Neural progenitor cell (in vitro differentiated cells): ENCODE measurements at regions not wholly inside any gene's neighbourhood (a gene's known extent, or its start where the extent isn't known, plus 50 kb on each side); places are given as distances from the start of the nearest gene placed in this dataset.
A peak's percentile ranks its signal among the peaks of the same experiment; 100 is the strongest.

Experiments used
- DNase-seq: peaks from one replicate; pipeline ENCODE4 v3.0.0-alpha.2; 2016; ENCODE audit warnings: low spot score
- H2AFZ ChIP-seq: fragments of 200-600 bp; sonication (generic); replicated peaks from 2 replicates; pipeline ENCODE4 v1.6.1; 2016; ENCODE audit warnings: antibody characterized with exemption
- H3F3A ChIP-seq: fragments of 200-600 bp; sonication (generic); 2 replicates; pipeline ENCODE4 v1.6.1; 2016; ENCODE audit warnings: antibody characterized with exemption, low read depth
- H3K27ac ChIP-seq: fragments of 200-600 bp; sonication (generic); 2 replicates; pipeline ENCODE4 v1.5.1; 2016; ENCODE audit warnings: mild to moderate bottlenecking
- H3K27me3 ChIP-seq: fragments of 200-600 bp; sonication (generic); 2 replicates; pipeline ENCODE4 v1.6.1; 2016; ENCODE audit warnings: mild to moderate bottlenecking, moderate library complexity
- H3K36me3 ChIP-seq: fragments of 200-600 bp; sonication (generic); 2 replicates; pipeline ENCODE4 v1.5.1; 2016
- H3K4me1 ChIP-seq: fragments of 200-600 bp; sonication (generic); 2 replicates; pipeline ENCODE4 v1.6.1; 2016; ENCODE audit warnings: mixed run types
- H3K4me2 ChIP-seq: fragments of 200-600 bp; sonication (generic); 2 replicates; pipeline ENCODE4 v1.6.1; 2016
- H3K4me3 ChIP-seq: fragments of 200-600 bp; sonication (generic); 2 replicates; pipeline ENCODE4 v1.5.1; 2016
- H3K79me2 ChIP-seq: fragments of 200-600 bp; sonication (generic); 2 replicates; pipeline ENCODE4 v1.6.1; 2016; ENCODE audit warnings: low read depth
- H3K9ac ChIP-seq: fragments of 200-600 bp; sonication (generic); 2 replicates; pipeline ENCODE4 v1.6.1; 2016
- H3K9me3 ChIP-seq: fragments of 200-600 bp; sonication (generic); 2 replicates; pipeline ENCODE4 v1.5.1; 2016; ENCODE audit warnings: low read depth
- H4K20me1 ChIP-seq: fragments of 200-600 bp; sonication (generic); 2 replicates; pipeline ENCODE4 v1.6.1; 2016; ENCODE audit warnings: low read depth
- H3K27ac Mint-ChIP-seq: 3 replicates; pipeline ENCODE4 v1.8.0; 2021; ENCODE audit warnings: mixed read lengths
- H3K27me3 Mint-ChIP-seq: 2 replicates; pipeline ENCODE4 v1.8.0; 2022; ENCODE audit warnings: low read depth, mild to moderate bottlenecking, inconsistent platforms, moderate library complexity, mixed read lengths; ENCODE audit not compliant: insufficient read depth
- H3K36me3 Mint-ChIP-seq: 3 replicates; pipeline ENCODE4 v1.8.0; 2021; ENCODE audit warnings: mixed read lengths
- H3K4me1 Mint-ChIP-seq: 3 replicates; pipeline ENCODE4 v1.8.0; 2021; ENCODE audit warnings: mixed read lengths
- H3K4me3 Mint-ChIP-seq: 3 replicates; pipeline ENCODE4 v1.8.0; 2021; ENCODE audit warnings: mild to moderate bottlenecking, moderate library complexity, mixed read lengths
- H3K9me3 Mint-ChIP-seq: 3 replicates; pipeline ENCODE4 v1.8.0; 2020; ENCODE audit warnings: mixed read lengths
- CTCF ChIP-seq: fragments of 200-600 bp; sonication (generic); IDR thresholded peaks from 2 replicates; pipeline ENCODE4 v1.5.1; 2017; ENCODE audit warnings: antibody characterized with exemption, mild to moderate bottlenecking
- EZH2 ChIP-seq: fragments of 200-600 bp; sonication (generic); IDR thresholded peaks from 2 replicates; pipeline ENCODE4 v1.6.1; 2017; ENCODE audit warnings: antibody characterized with exemption, mild to moderate bottlenecking, moderate library complexity
- EZH2phosphoT487 ChIP-seq: fragments of 200-600 bp; sonication (generic); IDR thresholded peaks from 2 replicates; pipeline ENCODE4 v1.6.1; 2017; ENCODE audit warnings: antibody characterized with exemption

GRCh38 chr4:138595171-138595570 lies 353.0 kb upstream of the SLC7A11 start:
- Histone ChIP-seq H4K20me1 (no peaks in the 10 kb centered on the region), H2AFZ (no peak overlapping the region), H3K4me1 (peaks cover 14% of the 10 kb centered on the region), H3K27me3 (no peaks in the 10 kb centered on the region), H3K4me3 (no peak overlapping the region), H3K4me2 (no peak overlapping the region), H3F3A (peaks cover 11% of the 10 kb centered on the region), H3K36me3 (no peaks in the 10 kb centered on the region), H3K27ac (no peak overlapping the region), H3K9ac (no peak overlapping the region), H3K9me3 (no peaks in the 10 kb centered on the region), H3K79me2 (no peaks in the 10 kb centered on the region)
- TF ChIP-seq EZH2phosphoT487: no peak
- TF ChIP-seq EZH2: no peak
- no peak for TF ChIP-seq CTCF
- Mint-ChIP-seq H3K4me1 (peaks cover 28% of the 10 kb centered on the region), H3K9me3 (peaks cover 12% of the 10 kb centered on the region), H3K36me3 (no peaks in the 10 kb centered on the region), H3K4me3 (no peak overlapping the region), H3K27ac (no peak overlapping the region), H3K27me3 (peaks cover 10% of the 10 kb centered on the region)
- DNase-seq: no peak

DNA sequence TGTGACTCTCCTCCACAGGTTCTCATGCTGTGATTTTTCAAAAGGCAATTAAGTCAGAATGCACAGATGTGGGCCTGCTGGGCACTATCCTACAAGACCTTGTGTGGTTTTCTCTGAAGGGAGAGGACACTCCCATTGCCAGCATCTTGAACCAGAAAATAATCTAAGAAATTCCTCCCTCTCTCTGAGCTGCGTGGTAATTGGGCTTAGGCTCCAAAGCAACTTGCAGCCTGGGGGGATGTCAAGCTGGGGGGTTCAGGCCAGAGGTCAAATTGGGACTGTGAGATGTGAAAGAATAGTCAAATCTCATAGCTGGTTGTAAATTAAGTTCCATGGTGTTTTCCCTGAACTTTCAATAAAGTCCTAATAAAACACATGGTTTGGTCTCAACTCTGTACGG lies 350.6 kb upstream of the SLC7A11 start:
- Mint-ChIP-seq H3K9me3 (peaks cover 10% of the 10 kb centered on the region), H3K4me3 (no peak overlapping the region), H3K36me3 (no peaks in the 10 kb centered on the region), H3K27me3 (peaks cover 10% of the 10 kb centered on the region), H3K27ac (peak overlapping the region; percentile 1), H3K4me1 (peaks cover 28% of the 10 kb centered on the region)
- Histone ChIP-seq H3K4me3 (no peak overlapping the region), H3K27me3 (no peaks in the 10 kb centered on the region), H3K27ac (peak overlapping the region; percentile 64), H3K36me3 (no peaks in the 10 kb centered on the region), H3K9me3 (no peaks in the 10 kb centered on the region), H3K4me1 (peaks cover 14% of the 10 kb centered on the region), H3F3A (peaks cover 11% of the 10 kb centered on the region), H2AFZ (no peak overlapping the region), H3K9ac (no peak overlapping the region), H3K4me2 (peak overlapping the region; percentile 26), H3K79me2 (no peaks in the 10 kb centered on the region), H4K20me1 (no peaks in the 10 kb centered on the region)
- peak; percentile 36 for DNase-seq
- no peak for TF ChIP-seq EZH2phosphoT487
- TF ChIP-seq EZH2: no peak
- TF ChIP-seq CTCF: no peak

DNA sequence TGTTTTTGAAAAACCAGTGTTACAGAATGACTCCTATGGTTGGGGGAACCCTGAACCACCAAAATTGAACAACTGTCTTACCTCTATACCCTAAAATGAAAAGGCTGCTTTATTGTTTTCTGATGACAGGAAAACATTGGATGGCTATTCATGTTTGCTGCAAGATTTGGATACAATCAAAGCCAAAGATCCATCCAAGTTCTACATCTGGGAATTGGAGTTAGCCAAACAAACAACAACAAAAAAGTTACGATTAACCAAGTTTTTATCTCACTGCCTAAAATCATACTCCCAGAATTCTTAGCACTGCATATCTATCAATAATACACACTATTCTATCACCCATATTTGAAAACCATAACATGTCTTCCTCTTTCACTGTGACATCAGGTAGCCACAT lies 349.7 kb upstream of the SLC7A11 start:
- Histone ChIP-seq H4K20me1 (no peaks in the 10 kb centered on the region), H2AFZ (no peak overlapping the region), H3K4me3 (no peak overlapping the region), H3K9me3 (no peaks in the 10 kb centered on the region), H3K79me2 (no peaks in the 10 kb centered on the region), H3F3A (peaks cover 11% of the 10 kb centered on the region), H3K27ac (no peak overlapping the region), H3K9ac (no peak overlapping the region), H3K4me1 (peaks cover 14% of the 10 kb centered on the region), H3K36me3 (no peaks in the 10 kb centered on the region), H3K27me3 (no peaks in the 10 kb centered on the region), H3K4me2 (no peak overlapping the region)
- TF ChIP-seq EZH2 (no peak), CTCF (no peak), EZH2phosphoT487 (no peak)
- Mint-ChIP-seq H3K27me3 (peaks cover 10% of the 10 kb centered on the region), H3K36me3 (no peaks in the 10 kb centered on the region), H3K4me1 (peaks cover 28% of the 10 kb centered on the region), H3K27ac (no peak overlapping the region), H3K4me3 (no peak overlapping the region), H3K9me3 (peaks cover 6% of the 10 kb centered on the region)
- DNase-seq: no peak
